MG63 (cell line): ENCODE measurements at regions not wholly inside any gene's neighbourhood (a gene's known extent, or its start where the extent isn't known, plus 50 kb on each side); places are given as distances from the start of the nearest gene placed in this dataset.
"Not testable (repeated sequence)": the region's sequence is repeated elsewhere in the genome, so short reads cannot be mapped to it uniquely, and the experiment has no call there.

ENCODE experiments used
- DNase-seq: peaks from one replicate; pipeline ENCODE4 v3.0.0-alpha.2; 2020
- H3K27me3 ChIP-seq: fragments of 250-450 bp; sonication (Bioruptor Pico); 2 replicates; pipeline ENCODE4 v1.5.1; 2020; ENCODE audit warnings: mild to moderate bottlenecking, moderate library complexity
- H3K36me3 ChIP-seq: fragments of 250-450 bp; sonication (Bioruptor Pico); 2 replicates; pipeline ENCODE4 v1.5.1; 2020; ENCODE audit warnings: mild to moderate bottlenecking, moderate library complexity
- H3K4me3 ChIP-seq: fragments of 250-450 bp; sonication (Bioruptor Pico); 2 replicates; pipeline ENCODE4 v1.5.1; 2020; ENCODE audit warnings: mild to moderate bottlenecking, moderate library complexity
- H3K9me3 ChIP-seq: fragments of 250-450 bp; sonication (Bioruptor Pico); 2 replicates; pipeline ENCODE4 v1.5.1; 2020; ENCODE audit warnings: mild to moderate bottlenecking, moderate library complexity

DNA sequence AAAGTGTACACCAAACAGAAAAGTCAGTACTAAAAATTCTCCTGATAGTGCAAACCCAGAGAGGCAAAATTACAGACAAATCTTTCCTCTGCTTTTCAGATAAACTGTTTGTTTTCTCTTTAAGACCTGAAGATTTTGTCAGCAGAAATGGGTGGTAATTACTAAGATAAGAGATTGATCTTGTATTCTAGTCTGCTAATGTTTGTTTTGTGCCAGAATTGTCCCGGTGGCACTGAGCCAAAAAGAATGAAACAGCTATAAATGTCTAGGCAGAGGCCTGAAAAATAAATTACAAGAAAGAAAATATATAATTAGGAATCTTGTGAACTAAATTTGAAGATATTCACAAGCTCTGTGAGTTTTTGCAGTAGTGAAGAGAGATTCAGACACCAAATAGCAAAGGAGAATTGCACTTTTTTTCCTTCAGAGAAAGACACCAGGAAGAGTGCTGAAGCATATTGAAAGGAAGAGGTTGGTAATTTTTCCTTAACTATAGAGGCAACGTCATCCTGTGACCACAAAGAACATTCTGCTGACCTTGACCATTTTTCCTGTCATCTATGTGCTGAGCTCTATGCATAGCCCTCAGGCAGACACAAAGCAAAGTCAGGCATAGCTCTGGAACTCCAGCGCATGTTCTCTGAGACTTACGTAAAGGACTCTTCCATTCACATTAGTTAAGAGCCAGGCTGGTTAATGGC is 314.5 kb upstream of the RASGEF1B start:
- Histone ChIP-seq H3K9me3 (no peaks in the 10 kb centered on the region), H3K36me3 (no peaks in the 10 kb centered on the region), H3K27me3 (no peaks in the 10 kb centered on the region), H3K4me3 (no peak overlapping the region)
- no peak for DNase-seq

DNA sequence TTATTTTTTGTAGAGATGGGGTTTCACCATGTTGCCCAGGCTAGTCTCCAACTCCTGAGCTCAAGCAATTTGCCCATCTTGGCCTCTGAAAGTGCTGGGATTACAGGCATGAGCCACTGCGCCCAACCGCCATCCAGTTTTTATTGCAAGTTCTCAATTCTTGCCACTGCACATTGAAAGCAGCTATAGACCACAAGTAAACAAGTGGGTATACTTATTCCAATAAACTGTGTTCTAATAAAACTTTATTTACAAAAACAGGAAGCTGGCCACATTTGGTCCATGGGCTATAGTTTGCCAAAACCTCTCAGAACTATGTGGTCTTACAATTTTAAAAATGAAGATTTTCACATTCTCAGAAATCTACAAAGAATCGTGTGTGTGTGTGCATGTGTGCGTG is 313.6 kb upstream of the RASGEF1B start:
- H3K27me3 ChIP-seq = no peaks in the 10 kb centered on the region
- no peak for DNase-seq
- H3K36me3 ChIP-seq = no peaks in the 10 kb centered on the region
- no peak overlapping the region for H3K4me3 ChIP-seq
- no peaks in the 10 kb centered on the region for H3K9me3 ChIP-seq

DNA sequence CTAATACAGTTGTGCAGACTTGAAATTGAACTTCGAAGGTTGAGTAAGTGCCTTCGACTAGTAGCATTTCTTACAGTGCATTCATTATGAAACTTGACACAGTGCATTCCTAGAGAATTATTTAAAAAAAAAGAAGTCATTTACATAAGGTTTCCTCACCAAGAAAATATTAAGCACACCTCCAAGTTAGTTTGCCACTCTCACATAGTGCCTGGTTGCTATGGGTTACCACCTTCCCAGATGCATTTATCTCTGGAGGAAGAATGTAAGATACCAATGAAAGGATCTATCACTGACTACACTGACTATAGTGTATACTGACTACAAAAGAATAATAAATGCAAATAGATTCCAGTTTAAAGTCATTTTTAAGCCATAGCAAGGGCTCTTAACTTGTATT is 311.9 kb upstream of the RASGEF1B start:
- no peaks in the 10 kb centered on the region for H3K36me3 ChIP-seq
- DNase-seq = no peak
- no peak overlapping the region for H3K4me3 ChIP-seq
- H3K9me3 ChIP-seq = no peaks in the 10 kb centered on the region
- H3K27me3 ChIP-seq = no peaks in the 10 kb centered on the region

DNA sequence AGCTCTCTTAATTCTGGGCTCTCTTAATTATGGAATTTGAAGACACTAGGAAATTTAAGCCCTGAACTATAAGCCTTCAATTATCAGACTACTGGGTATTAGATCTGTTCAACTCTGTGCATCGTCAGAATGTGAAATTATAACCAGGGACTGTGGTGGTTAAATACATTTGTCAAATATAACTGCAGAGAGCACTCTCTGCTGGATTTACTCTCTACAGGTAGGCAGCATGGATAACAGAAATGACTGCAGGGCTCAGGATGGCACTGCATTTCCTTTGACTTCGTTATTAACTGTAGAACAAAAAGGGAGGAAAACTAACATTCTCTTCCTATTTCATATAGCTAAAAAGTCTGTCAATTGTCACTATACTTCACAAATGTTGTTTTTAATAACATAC is 310.1 kb upstream of the RASGEF1B start:
- Histone ChIP-seq H3K4me3 (no peak overlapping the region), H3K9me3 (no peaks in the 10 kb centered on the region), H3K36me3 (no peaks in the 10 kb centered on the region), H3K27me3 (no peaks in the 10 kb centered on the region)
- DNase-seq = no peak

DNA sequence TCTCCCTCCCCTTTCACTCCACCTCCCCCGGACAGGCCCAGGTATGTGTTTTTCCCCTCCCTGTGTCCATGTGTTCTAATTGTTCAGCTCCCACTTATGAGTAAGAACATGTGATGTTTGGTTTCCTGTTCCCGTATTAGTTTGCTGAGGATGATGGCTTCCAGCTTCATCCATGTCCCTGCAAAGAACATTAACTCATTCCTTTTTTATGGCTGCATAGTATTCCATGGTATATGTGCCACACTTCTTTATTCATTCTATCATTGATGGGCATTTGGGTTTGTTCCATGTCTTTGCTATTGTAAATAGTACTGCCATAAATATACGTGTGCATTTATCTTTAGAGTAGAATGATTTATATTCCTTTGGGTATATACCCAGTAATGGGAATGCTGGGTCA is 306.0 kb upstream of the RASGEF1B start:
- H3K4me3 ChIP-seq, H3K27me3 ChIP-seq, DNase-seq, H3K9me3 ChIP-seq, H3K36me3 ChIP-seq: not testable (repeated sequence)

DNA sequence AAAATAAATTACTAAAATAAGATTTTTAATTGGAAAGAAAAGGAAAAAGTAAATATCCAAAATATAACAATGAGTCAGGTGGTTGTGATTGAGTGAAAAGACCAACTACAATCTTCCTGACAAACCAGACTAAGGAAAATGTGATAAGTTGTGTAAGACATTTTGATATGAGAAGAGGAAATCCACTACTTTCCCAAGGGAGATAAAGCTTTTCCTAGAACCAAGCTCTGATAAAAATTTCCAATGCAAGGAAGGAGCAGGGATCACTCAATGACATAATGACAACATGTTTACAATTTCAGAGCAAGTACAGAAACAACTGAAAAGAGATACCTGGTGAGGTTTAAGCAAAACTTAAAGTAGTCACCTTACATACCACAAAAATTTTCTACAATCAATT is 305.1 kb upstream of the RASGEF1B start:
- Histone ChIP-seq H3K27me3 (no peaks in the 10 kb centered on the region), H3K9me3 (no peaks in the 10 kb centered on the region), H3K36me3 (no peaks in the 10 kb centered on the region), H3K4me3 (no peak overlapping the region)
- DNase-seq = no peak

DNA sequence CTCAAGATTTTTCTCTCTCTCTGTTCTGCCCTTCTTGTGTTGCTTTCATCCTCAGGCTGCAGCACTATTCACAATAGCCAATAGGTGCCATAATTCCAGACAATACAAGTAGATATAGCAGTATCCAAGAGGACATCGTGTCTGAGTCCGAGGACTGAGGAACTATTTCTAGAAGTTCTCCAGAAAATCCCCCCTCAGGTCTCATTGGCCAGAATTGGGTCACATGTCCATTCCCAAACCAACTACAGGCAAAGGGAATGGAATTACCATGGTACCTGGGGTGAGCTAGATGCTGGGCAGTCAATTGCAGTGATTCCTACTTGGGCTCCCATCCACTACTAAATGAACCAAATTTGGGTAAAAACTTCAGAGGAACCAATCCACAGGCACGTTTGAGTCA is 301.9 kb upstream of the RASGEF1B start:
- Histone ChIP-seq H3K27me3 (no peaks in the 10 kb centered on the region), H3K9me3 (no peaks in the 10 kb centered on the region), H3K4me3 (no peak overlapping the region), H3K36me3 (no peaks in the 10 kb centered on the region)
- no peak for DNase-seq

DNA sequence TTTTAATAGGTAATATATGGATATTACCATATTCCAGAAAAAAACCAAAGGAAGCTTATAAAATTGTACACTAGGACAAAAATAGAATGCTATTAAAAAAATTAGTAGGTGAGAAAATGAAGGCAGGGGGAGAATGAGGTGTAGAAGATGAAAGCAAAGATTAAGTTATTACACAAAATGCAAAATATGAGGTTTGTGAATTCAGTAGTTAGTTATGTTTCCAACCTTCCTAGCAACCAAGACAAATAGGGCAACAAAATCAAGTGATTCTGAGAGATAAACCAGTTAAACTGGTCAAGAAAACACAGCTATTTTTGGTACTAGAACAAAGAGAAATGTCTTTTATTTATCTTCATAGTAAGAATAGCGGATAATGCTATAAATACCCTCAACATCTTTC is 300.0 kb upstream of the RASGEF1B start:
- Histone ChIP-seq H3K9me3 (no peaks in the 10 kb centered on the region), H3K4me3 (no peak overlapping the region), H3K36me3 (no peaks in the 10 kb centered on the region), H3K27me3 (no peaks in the 10 kb centered on the region)
- no peak for DNase-seq

DNA sequence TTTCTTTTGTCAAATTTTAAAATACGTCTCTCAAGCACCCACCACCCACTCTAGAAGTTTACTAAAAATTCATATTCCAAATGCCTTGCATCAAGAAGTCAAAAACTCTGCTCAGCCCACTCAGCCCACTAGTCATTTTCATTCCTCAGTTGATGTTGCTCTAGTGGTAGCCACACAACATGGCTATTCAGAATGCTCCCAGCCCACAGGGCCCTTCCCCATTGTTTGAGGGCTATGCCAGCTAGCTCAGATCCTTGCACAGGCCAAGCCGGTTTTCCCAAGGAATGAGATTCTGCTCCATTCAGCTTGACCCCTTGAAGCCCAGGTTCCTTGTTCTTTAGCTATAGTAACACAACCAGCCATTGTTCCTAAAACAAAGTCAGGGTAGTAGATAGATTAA is 297.5 kb upstream of the RASGEF1B start:
- Histone ChIP-seq H3K36me3 (no peaks in the 10 kb centered on the region), H3K27me3 (no peaks in the 10 kb centered on the region), H3K4me3 (no peak overlapping the region), H3K9me3 (no peaks in the 10 kb centered on the region)
- no peak for DNase-seq

DNA sequence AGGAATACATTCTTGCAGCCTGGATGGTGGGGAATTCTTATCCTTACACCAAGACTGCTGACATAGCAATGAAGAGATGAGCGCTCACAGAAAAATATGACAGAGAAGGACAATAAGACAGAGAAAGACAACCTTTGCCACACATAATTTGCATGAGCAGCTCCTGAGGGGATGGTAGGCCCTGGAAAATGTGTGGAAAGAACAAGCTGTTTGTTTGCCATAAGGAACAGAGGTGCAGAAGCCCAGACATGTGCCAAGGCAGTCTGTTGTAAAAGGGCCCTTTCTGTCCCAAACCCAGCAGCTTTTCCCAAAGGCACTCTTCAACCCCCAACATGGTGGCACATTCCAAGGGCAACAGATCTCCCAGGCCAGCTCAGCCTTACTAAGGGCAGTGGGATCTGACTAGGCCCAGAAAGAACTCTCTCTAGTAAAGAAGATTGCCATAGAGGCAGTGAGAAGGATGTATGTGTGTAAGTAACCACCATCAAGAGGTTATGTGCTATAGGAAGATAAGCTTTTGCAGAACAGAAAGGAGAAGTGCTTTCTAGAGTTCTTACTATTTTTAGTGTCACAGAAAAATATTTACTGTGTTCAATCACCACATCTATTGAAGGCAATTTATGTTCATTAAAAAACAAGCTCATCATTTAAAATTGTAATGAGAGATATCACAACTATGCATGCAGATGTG is 287.0 kb upstream of the RASGEF1B start:
- H3K9me3 ChIP-seq = no peaks in the 10 kb centered on the region
- no peaks in the 10 kb centered on the region for H3K27me3 ChIP-seq
- H3K36me3 ChIP-seq = no peaks in the 10 kb centered on the region
- H3K4me3 ChIP-seq = no peak overlapping the region
- DNase-seq = no peak

DNA sequence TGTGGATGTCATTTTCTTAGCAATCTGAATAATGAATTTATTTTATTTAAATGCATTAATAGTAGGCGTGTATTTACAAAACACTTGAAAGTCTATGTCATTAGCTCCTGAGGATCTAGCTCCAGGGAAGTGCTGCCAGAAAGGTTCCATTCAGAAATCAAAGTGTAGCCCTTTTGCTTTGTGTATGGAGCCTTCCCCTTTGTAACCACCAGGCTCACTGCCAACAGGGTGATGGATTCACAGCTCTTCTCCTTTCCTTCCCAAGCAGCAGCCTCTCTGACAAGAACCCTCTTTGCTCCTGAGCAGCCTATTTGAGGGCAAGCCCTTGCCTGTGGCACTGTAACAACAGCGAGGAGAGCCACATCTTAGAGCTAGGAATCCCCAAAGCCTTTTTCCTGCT is 286.0 kb upstream of the RASGEF1B start:
- no peaks in the 10 kb centered on the region for H3K9me3 ChIP-seq
- H3K27me3 ChIP-seq = no peaks in the 10 kb centered on the region
- no peak for DNase-seq
- H3K4me3 ChIP-seq = no peak overlapping the region
- H3K36me3 ChIP-seq = no peaks in the 10 kb centered on the region

DNA sequence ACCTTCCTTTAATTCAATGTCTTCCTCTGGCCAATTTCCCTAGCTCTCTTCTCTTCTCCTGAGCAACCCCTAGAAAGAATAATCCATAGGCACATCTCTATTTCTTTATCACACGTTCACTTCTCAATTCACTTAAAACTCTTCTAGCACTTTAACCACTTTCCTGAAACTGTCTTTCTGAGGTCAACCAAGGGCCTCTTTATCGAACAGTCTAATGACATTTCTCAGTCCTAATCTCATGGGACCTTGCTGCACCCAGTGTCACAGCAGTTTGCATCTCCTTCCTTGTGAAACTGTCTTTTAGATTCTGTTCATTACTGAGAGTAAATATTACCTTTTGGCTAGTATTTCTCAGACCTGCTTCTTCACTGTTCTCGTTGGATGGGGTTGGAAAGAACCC is 285.3 kb upstream of the RASGEF1B start:
- H3K27me3 ChIP-seq = no peaks in the 10 kb centered on the region
- H3K9me3 ChIP-seq = no peaks in the 10 kb centered on the region
- H3K36me3 ChIP-seq = no peaks in the 10 kb centered on the region
- no peak for DNase-seq
- no peak overlapping the region for H3K4me3 ChIP-seq

DNA sequence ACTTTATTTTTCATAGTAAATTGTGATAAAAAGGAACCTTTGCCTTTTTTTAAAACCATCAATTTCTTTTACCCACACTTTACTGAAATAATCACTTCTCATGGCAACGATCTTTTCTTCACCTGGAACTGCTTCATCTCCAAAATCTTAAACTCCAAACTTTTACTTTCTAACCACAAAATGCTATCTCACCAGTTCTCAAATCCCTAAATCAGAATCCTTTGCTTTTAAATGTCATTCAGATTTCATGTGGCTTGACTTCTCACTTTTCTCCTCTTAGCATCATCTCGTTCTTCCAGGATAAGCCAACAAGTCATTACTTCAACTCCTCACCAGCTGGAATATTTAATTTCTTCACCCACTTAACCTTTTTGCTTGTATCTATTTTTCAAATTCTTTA is 284.3 kb upstream of the RASGEF1B start:
- Histone ChIP-seq H3K9me3 (no peaks in the 10 kb centered on the region), H3K4me3 (no peak overlapping the region), H3K27me3 (no peaks in the 10 kb centered on the region), H3K36me3 (no peaks in the 10 kb centered on the region)
- no peak for DNase-seq

DNA sequence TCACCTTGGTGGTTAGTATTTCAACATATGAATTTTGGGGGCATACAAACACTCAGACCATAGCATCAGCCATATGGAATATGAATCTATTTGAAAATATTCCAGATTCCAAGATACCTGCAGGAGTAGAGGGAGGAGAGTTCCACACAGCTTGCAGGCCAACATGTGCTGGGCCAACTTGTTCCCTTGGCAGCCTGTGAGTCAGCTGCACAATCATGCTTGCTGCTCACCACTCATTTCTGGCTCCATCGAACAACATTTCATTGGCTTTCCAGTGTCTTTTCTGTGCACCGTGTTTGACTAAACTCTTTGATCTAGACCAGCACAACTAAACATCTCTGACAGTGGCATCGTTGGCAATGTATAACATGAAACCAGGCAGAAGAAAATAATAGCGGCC is 282.5 kb upstream of the RASGEF1B start:
- no peak for DNase-seq

DNA sequence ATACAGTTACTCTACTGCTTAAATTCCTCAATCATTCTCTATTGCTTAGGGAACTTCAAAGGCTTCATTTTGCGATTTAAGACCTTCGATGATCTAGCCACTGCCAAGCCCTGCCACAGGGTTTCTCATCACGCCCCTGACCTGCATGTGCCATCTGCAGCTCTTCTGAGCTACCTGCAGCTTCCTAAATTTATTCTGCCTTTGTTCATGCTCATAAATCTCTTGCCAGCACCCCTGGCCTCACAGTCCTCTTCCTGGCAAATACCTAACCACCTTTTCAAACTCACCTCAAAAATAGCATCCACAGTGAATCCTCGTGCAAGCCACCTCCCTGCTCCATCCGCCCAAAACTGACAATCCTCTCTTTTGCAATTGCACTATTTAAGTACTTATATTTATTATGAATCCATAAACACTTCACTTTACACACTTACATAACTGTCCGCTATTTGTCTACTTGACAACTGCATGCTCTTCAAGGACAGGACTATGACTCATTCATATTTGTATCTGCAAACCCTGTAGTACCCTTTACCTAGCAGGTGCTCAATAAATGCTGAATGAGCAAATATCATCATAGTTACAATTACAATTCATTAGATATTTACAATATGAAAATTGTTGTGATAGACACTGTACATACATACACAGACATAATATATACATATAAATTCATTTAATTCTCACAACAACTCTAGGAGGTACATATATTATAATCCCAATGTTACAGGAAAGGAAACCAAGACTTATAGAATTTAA is 280.0 kb upstream of the RASGEF1B start:
- H3K4me3 ChIP-seq = no peak overlapping the region
- no peaks in the 10 kb centered on the region for H3K27me3 ChIP-seq
- no peaks in the 10 kb centered on the region for H3K9me3 ChIP-seq
- H3K36me3 ChIP-seq = no peaks in the 10 kb centered on the region
- no peak for DNase-seq

More for the DNA sequence above, 282.5 kb upstream of the RASGEF1B start:
- H3K9me3 ChIP-seq = no peaks in the 10 kb centered on the region
- H3K36me3 ChIP-seq = no peaks in the 10 kb centered on the region
- no peak overlapping the region for H3K4me3 ChIP-seq
- H3K27me3 ChIP-seq = no peaks in the 10 kb centered on the region

DNA sequence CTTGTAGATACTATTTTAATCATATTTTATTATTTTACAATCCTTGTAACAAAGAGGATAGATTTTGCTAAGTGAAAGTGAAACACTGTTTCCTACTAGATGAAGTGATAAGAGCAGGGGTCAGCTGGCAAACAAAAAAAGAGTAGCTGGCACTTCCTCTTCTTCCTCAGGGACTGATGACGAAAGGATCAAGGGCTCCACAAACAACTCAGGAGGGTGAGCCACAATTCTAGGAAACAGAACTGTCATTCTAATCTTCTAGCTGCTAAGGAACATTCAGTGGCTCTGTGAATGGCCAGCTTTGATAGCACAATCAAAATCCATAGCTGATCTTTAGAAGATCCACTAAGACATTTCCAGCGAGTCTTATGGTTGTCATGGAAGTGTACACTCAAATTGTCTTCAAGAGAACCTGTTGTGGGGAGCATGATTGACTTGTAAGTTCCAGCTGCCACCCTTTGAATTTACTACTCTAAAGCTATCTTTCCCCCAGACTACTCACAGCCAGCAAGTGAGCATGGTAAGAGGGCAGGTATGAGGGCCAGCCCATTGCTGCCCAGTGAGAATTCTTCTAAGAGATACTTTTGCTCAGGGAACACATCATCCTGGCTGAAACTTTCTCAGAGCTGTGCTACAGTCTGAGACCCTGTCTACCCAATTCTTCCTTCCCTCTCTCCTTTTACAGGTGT is 275.7 kb upstream of the RASGEF1B start:
- H3K9me3 ChIP-seq = no peaks in the 10 kb centered on the region
- no peaks in the 10 kb centered on the region for H3K27me3 ChIP-seq
- H3K36me3 ChIP-seq = no peaks in the 10 kb centered on the region
- no peak overlapping the region for H3K4me3 ChIP-seq
- DNase-seq = no peak

DNA sequence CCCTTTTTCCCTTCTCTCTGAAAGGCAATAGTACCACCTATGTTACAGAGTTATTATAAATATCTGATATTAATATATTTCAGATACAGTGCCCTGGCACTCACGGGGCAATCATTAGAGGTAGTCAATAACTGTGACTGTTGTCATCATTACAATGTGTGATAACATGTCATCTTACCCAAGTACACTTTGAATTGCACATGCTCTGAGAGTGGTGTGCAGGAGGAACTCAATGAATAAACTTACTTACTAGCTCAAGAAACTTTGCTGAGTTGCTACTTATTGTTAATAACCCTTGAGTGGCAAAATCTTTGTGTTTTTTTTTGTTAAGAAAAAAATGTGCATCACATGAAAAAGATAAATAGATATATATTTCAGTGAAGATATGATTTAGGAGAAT is 275.1 kb upstream of the RASGEF1B start:
- no peak for DNase-seq
- H3K36me3 ChIP-seq = no peaks in the 10 kb centered on the region
- H3K4me3 ChIP-seq = no peak overlapping the region
- no peaks in the 10 kb centered on the region for H3K9me3 ChIP-seq
- no peaks in the 10 kb centered on the region for H3K27me3 ChIP-seq
